Uterus (tissue), 2 donors: ENCODE measurements at regions not wholly inside any gene's neighbourhood (a gene's known extent, or its start where the extent isn't known, plus 50 kb on each side); places are given as distances from the start of the nearest gene placed in this dataset.

Experiments used
- POLR2A ChIP-seq, 2 donors: fragments of 450-650 bp; IDR thresholded peaks; one replicate each; pipeline ENCODE4 v1.6.1; 2016; ENCODE audit warnings: antibody characterized with exemption in 2 of 2, mild to moderate bottlenecking in 1 of 2, moderate library complexity in 1 of 2
- TF ChIP-seq, protein P1 (sequence below), 4 experiments: fragments of 200-600 bp in 2 of 4; fragments of 450-650 bp in 2 of 4; sonication (generic) in 2 of 4; IDR thresholded peaks; one replicate each; pipeline ENCODE4 v1.5.1; 2016 to 2019; ENCODE audit warnings: antibody characterized with exemption in 4 of 4, mild to moderate bottlenecking in 2 of 4, moderate library complexity in 1 of 4

DNA sequence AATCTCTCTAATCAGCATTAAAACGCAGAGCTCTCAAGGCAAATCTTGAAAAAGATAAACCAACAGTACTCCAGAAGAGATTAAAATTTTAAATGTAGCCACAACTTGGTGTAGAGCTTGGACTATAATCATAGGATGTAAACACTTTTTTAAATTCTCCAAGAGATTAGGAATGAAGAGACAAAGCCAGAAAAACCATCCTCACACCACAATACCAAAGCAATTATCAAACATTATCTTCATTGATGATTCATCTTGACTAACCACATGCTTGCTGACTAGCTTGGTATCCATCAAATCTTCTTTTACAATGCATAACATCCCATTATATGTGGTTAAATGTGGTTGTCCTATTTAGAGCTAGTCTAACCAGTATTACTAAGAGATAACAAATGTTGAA is 815.1 kb downstream of the TLE1 start:
- TF ChIP-seq, protein P1, sequence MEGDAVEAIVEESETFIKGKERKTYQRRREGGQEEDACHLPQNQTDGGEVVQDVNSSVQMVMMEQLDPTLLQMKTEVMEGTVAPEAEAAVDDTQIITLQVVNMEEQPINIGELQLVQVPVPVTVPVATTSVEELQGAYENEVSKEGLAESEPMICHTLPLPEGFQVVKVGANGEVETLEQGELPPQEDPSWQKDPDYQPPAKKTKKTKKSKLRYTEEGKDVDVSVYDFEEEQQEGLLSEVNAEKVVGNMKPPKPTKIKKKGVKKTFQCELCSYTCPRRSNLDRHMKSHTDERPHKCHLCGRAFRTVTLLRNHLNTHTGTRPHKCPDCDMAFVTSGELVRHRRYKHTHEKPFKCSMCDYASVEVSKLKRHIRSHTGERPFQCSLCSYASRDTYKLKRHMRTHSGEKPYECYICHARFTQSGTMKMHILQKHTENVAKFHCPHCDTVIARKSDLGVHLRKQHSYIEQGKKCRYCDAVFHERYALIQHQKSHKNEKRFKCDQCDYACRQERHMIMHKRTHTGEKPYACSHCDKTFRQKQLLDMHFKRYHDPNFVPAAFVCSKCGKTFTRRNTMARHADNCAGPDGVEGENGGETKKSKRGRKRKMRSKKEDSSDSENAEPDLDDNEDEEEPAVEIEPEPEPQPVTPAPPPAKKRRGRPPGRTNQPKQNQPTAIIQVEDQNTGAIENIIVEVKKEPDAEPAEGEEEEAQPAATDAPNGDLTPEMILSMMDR (IDR thresholded peaks at IDR 0.05): no peak
- no peak for TF ChIP-seq POLR2A (IDR thresholded peaks at IDR 0.05)
